ENCODE measurements at regions not wholly inside any gene's neighbourhood (a gene's known extent, or its start where the extent isn't known, plus 50 kb on each side); places are given as distances from the start of the nearest gene placed in this dataset.

DNA sequence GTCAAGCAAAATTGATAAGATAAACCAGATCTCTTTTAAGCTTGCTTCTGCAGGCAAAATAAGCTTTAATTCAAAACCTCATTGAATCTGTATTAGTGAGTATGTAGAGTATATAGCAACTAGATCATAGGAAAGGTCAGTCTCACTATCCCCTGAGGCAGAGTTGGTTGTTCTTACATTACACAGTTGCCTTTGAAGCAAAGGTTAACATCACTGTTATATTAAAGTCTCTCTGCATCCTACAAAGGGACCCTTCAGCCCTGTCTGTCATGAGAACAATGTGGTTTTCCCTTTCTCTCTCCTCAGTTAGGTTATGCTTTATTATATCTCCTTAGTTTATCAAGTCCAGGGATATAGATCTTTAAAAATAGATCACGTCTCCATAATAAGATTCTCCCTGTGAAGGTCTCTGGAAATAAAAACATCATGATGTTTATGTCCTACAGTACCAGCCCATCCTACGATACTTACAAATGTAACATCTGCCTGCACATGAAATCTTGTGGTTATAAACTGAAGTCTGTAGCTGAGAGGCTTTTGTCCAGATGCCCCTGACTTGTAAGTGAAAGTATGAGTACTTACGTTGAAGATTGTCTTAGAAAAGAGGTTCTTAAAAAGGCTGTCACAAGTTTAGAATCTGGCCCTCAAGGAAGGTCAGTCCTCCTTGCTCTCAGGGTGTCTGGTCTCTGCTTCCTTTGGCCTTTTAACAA, 103.6 kb downstream of the VIP start:
- TF ChIP-seq, protein P1, sequence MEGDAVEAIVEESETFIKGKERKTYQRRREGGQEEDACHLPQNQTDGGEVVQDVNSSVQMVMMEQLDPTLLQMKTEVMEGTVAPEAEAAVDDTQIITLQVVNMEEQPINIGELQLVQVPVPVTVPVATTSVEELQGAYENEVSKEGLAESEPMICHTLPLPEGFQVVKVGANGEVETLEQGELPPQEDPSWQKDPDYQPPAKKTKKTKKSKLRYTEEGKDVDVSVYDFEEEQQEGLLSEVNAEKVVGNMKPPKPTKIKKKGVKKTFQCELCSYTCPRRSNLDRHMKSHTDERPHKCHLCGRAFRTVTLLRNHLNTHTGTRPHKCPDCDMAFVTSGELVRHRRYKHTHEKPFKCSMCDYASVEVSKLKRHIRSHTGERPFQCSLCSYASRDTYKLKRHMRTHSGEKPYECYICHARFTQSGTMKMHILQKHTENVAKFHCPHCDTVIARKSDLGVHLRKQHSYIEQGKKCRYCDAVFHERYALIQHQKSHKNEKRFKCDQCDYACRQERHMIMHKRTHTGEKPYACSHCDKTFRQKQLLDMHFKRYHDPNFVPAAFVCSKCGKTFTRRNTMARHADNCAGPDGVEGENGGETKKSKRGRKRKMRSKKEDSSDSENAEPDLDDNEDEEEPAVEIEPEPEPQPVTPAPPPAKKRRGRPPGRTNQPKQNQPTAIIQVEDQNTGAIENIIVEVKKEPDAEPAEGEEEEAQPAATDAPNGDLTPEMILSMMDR (IDR thresholded peaks at IDR 0.05) = no peak
- TF ChIP-seq POLR2A (IDR thresholded peaks at IDR 0.05) = no peak
- no peaks in the 10 kb centered on the region for H3K9me3 ChIP-seq
- H3K27me3 ChIP-seq = no peaks in the 10 kb centered on the region
- H3K4me1 ChIP-seq = no peaks in the 10 kb centered on the region
- H3K27ac ChIP-seq = no peak overlapping the region
- DNase-seq = no peak
- intact Hi-C loops (cut with DNase I; ENCODE audit: low total_unique reads) = no loop called here
- no peak overlapping the region for H3K4me3 ChIP-seq
- H3K36me3 ChIP-seq = no peaks in the 10 kb centered on the region

DNA sequence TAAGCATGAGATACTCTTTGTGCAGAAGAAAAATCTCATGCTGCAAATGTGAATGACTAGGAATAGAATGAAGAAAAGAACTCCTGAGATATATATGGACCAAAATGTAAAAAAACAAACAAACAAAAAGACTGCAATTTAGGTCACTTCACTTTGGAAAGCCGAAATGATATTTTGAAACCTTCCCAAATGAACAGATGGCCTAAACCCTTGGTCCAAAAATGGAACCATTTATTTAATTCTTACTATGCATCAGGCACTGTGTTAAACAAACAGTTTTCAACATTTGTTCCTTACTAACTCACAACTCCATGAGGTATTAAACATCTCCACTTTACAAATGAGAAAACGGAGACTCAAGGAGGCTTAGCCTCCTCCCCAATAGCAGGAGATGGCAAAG, 107.5 kb downstream of the VIP start:
- H3K9me3 ChIP-seq = no peaks in the 10 kb centered on the region
- DNase-seq = no peak
- no peaks in the 10 kb centered on the region for H3K4me1 ChIP-seq
- H3K36me3 ChIP-seq = no peaks in the 10 kb centered on the region
- H3K27ac ChIP-seq = no peak overlapping the region
- no peaks in the 10 kb centered on the region for H3K27me3 ChIP-seq
- no peak for TF ChIP-seq POLR2A (IDR thresholded peaks at IDR 0.05)
- TF ChIP-seq, protein P1 (IDR thresholded peaks at IDR 0.05) = no peak
- intact Hi-C loops (cut with DNase I; ENCODE audit: low total_unique reads) = no loop called here
- H3K4me3 ChIP-seq = no peak overlapping the region

DNA sequence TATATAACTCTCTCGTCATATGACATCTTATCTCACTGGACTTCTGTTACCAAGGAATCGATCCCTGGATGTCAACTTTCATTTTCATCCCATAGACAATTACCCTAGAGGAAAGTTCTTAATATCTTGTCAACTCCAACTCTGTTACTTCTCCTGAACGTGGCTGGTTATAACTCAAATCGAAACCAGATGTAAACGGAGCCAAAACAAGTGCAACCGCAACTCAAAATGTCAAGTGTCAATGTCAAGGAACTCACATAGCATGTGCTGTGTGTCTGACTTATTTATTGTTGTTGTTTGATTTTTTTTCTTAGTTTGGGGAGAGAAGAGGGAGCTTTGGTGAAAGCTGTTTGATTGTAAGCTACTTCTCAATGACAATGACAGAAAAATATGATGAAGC, 108.6 kb downstream of the VIP start:
- Histone ChIP-seq H3K27ac (no peak overlapping the region), H3K9me3 (no peaks in the 10 kb centered on the region), H3K36me3 (no peaks in the 10 kb centered on the region), H3K4me3 (no peak overlapping the region), H3K27me3 (no peaks in the 10 kb centered on the region), H3K4me1 (no peaks in the 10 kb centered on the region)
- TF ChIP-seq POLR2A (IDR thresholded peaks at IDR 0.05) = no peak
- TF ChIP-seq, protein P1 (IDR thresholded peaks at IDR 0.05) = no peak
- no peak for DNase-seq
- intact Hi-C loops (cut with DNase I; ENCODE audit: low total_unique reads) = no loop called here

DNA sequence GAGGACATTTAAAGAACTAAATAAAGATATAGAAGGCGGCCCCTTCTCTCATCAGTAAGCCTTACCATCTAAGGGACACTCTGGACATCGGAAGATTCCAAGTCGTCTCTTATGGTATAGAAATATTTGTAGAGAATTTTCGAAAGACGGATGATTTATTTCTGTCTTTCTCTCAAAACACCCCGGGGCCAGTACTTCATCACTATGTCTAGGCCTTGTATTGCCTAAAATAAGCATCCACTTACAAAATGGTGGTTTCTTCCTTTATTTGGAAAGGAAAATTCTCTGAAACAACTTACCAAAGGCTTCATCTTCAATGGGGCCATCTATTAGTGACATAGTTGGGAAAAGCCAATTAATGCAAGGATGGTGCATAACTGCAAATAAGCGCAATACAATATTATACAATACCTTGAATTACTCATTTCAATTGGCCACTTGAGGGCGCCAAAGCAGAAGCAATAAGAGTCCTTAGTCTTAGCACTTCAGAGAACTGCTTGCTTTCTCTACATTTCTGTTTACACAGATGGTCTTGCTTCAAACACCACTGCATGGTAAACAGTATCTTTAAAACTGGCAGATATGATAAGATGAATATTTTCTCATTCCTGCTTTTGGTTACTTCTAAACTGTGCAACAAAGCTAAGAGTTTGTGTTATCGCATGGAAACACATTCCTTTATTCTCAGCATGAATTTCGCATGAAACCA, 113.2 kb downstream of the VIP start:
- Histone ChIP-seq H3K27me3 (no peaks in the 10 kb centered on the region), H3K4me3 (no peak overlapping the region), H3K36me3 (no peaks in the 10 kb centered on the region), H3K4me1 (no peaks in the 10 kb centered on the region), H3K9me3 (no peaks in the 10 kb centered on the region), H3K27ac (no peak overlapping the region)
- intact Hi-C loops (cut with DNase I; ENCODE audit: low total_unique reads) = no loop called here
- peak; percentile 33 to 52 for DNase-seq
- TF ChIP-seq POLR2A (IDR thresholded peaks at IDR 0.05) = no peak
- TF ChIP-seq, protein P1 (IDR thresholded peaks at IDR 0.05) = peak; percentile 44 to 68 (median 57)

DNA sequence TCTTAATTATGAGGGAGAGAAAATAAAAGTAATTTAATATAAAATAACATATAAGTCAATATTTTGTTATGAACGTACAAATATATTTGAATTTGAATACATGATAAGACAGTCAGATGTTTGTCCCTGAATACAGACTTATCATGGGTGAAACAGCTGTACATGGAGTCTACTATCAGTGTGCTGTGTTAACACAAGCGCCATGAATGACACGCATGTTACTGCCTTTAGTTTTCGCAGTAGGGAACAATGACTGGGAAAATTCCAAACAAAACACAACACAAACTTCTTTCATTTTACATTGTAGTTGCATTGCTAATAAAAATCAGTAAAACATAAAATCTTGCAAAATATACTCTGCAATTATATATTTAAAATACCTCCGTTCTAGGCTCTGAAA, 108.6 kb downstream of the FBXO5 start:
- Histone ChIP-seq H3K27ac (no peak overlapping the region), H3K4me1 (no peaks in the 10 kb centered on the region), H3K9me3 (no peaks in the 10 kb centered on the region), H3K4me3 (no peak overlapping the region), H3K36me3 (no peaks in the 10 kb centered on the region), H3K27me3 (no peaks in the 10 kb centered on the region)
- TF ChIP-seq POLR2A (IDR thresholded peaks at IDR 0.05) = no peak
- DNase-seq = no peak
- intact Hi-C loops (cut with DNase I; ENCODE audit: low total_unique reads) = no loop called here
